BLaER1 (cell line): ENCODE measurements at regions not wholly inside any gene's neighbourhood (a gene's known extent, or its start where the extent isn't known, plus 50 kb on each side); places are given as distances from the start of the nearest gene placed in this dataset.

ENCODE experiments used
- H3K27ac ChIP-seq: shearing (Covaris generic); formaldehyde crosslinking; 2 replicates; pipeline ENCODE4 v1.8.1; 2022
- H3K27me3 ChIP-seq: shearing (Covaris generic); formaldehyde crosslinking; 2 replicates; pipeline ENCODE4 v1.8.1; 2022
- H3K36me3 ChIP-seq: shearing (Covaris generic); formaldehyde crosslinking; 2 replicates; pipeline ENCODE4 v1.8.1; 2022
- H3K4me1 ChIP-seq: shearing (Covaris generic); formaldehyde crosslinking; 2 replicates; pipeline ENCODE4 v1.8.1; 2022
- H3K4me2 ChIP-seq: shearing (Covaris generic); formaldehyde crosslinking; 2 replicates; pipeline ENCODE4 v1.8.1; 2022
- H3K4me3 ChIP-seq: shearing (Covaris generic); formaldehyde crosslinking; 2 replicates; pipeline ENCODE4 v1.8.1; 2022
- H3K9ac ChIP-seq: shearing (Covaris generic); formaldehyde crosslinking; 2 replicates; pipeline ENCODE4 v1.8.1; 2022
- H3K9me3 ChIP-seq: shearing (Covaris generic); formaldehyde crosslinking; 2 replicates; pipeline ENCODE4 v1.8.1; 2022
- H4K20me1 ChIP-seq: shearing (Covaris generic); formaldehyde crosslinking; 2 replicates; pipeline ENCODE4 v1.8.1; 2022
- Cebpa-rat ChIP-seq: shearing (Covaris generic); IDR thresholded peaks from 2 replicates; pipeline ENCODE4 v1.8.1; 2022

DNA sequence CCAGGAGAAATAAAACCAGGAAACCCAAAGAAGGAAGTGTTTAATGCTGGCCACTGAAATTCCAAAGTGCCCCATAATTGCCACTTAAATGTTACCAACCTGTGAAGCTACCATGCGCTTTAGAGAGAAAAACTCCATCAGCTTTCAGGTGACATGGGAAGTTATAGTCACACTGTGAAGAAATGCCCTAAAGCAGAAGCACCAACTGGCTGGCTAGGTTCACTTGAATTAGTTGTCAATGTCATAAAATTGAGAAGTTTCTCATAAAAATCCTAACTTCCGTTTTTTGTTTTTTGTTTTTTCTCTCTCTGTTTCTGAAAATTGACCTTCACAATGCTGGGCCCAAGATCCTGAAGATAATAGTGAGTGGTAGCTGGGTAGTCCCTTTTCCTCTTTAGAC is 167.9 kb upstream of the CTNNB1 start:
- no peaks in the 10 kb centered on the region for H3K27me3 ChIP-seq
- H4K20me1 ChIP-seq, result no peaks in the 10 kb centered on the region
- H3K36me3 ChIP-seq, result no peaks in the 10 kb centered on the region
- H3K27ac ChIP-seq, result no peak overlapping the region
- H3K9me3 ChIP-seq, result no peaks in the 10 kb centered on the region
- no peak overlapping the region for H3K4me3 ChIP-seq
- H3K4me1 ChIP-seq, result peaks cover 8% of the 10 kb centered on the region
- no peak overlapping the region for H3K4me2 ChIP-seq
- no peak for TF ChIP-seq Cebpa-rat
- no peak overlapping the region for H3K9ac ChIP-seq

DNA sequence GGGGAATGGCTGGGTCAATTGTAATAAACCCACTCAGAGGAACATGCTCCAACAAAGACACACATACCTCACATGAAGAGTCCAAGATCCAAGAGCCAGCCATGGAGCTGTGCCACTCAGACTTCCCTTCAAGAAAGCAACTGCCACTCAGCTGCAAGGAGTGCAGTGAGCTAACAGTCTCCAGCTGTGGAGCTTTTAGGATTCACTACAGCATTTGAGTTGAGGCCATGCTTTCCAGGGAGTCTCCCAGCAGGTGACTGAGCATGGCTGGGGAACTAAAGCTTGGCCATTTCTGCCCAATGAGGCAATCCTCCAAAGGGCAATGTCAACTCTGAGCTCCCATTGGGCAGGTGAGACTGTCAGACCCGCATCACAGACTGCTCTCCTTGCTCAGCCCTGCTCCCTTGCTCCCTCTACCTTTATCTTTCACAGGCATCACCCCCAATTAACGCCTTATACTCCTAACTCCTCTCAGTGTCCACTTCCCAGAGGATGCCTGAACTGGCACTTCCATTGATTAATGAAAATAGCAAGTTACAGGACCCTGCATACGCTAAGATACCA is 165.3 kb upstream of the CTNNB1 start:
- no peaks in the 10 kb centered on the region for H3K27me3 ChIP-seq
- H3K27ac ChIP-seq, result no peak overlapping the region
- no peaks in the 10 kb centered on the region for H4K20me1 ChIP-seq
- no peak overlapping the region for H3K4me3 ChIP-seq
- no peak for TF ChIP-seq Cebpa-rat
- no peaks in the 10 kb centered on the region for H3K36me3 ChIP-seq
- no peaks in the 10 kb centered on the region for H3K9me3 ChIP-seq
- no peak overlapping the region for H3K9ac ChIP-seq
- no peak overlapping the region for H3K4me2 ChIP-seq
- peaks cover 8% of the 10 kb centered on the region for H3K4me1 ChIP-seq

DNA sequence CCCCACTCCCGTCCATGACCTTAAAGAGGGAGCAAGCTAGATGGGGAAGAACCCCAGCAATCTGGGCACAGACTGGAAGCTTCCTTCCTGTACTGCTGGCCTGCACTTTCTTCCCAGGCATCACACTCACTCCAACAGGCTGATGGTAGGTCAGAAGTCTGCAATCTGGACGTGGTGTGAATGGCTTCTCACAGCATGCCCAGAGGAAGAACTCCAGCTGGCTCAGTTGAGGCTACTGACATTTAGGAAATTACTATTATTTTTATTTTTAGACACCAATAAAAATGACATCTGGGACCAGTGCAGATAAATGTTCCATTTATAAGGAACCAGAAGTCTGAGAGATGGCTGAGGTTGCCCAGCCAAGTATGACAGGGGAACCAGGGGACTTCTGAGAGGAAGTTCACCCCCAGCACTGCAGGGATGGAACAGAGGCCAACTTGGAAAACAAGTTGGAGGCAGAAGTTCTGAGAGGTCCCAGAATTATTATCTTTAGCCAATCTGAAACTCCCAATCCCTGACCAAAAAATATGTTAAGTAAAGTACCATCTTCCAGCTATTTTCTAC is 163.8 kb upstream of the CTNNB1 start:
- peak overlapping the region; percentile 39 for H3K4me2 ChIP-seq
- no peak overlapping the region for H3K4me3 ChIP-seq
- no peaks in the 10 kb centered on the region for H3K36me3 ChIP-seq
- H3K9me3 ChIP-seq, result no peaks in the 10 kb centered on the region
- peaks cover 8% of the 10 kb centered on the region for H3K4me1 ChIP-seq
- no peak overlapping the region for H3K27ac ChIP-seq
- no peaks in the 10 kb centered on the region for H3K27me3 ChIP-seq
- TF ChIP-seq Cebpa-rat, result no peak
- no peaks in the 10 kb centered on the region for H4K20me1 ChIP-seq
- H3K9ac ChIP-seq, result no peak overlapping the region

DNA sequence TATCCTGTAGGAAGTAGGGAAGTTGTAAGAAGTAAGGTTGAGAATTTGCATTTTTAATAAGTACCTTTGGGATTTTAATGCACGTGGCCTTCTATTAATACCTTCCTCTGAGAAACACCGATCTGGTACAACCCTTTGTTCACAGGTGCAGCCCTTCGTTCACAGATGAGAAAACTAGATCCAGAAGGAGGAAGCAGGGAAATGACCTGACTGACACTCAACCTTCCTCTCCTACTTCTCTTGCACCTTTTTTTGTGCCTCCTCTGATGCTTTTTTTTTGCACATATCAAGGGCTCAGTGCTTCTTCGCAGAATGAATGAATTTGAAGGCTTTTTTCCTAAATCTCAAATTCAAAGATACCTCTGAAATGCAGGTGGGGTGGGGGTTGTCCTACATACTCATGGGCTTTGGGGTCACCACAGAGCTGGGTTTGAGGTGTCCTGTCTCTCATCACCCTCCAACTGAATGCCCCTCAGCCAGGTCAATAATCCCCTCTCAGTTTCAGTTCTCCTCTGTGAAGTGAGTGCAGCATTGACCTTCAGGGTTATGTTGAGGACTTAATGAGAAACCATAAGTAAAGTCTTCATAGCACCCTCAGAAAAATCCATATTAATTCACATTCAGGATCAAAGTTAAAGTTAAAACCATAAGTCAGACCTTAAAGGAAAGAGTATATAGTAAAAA is 161.5 kb upstream of the CTNNB1 start:
- H3K27me3 ChIP-seq, result no peaks in the 10 kb centered on the region
- H3K9ac ChIP-seq, result no peak overlapping the region
- no peak overlapping the region for H3K27ac ChIP-seq
- H3K4me3 ChIP-seq, result no peak overlapping the region
- no peaks in the 10 kb centered on the region for H3K9me3 ChIP-seq
- no peak overlapping the region for H3K4me2 ChIP-seq
- no peak for TF ChIP-seq Cebpa-rat
- no peaks in the 10 kb centered on the region for H3K36me3 ChIP-seq
- H4K20me1 ChIP-seq, result no peaks in the 10 kb centered on the region
- H3K4me1 ChIP-seq, result peaks cover 8% of the 10 kb centered on the region

DNA sequence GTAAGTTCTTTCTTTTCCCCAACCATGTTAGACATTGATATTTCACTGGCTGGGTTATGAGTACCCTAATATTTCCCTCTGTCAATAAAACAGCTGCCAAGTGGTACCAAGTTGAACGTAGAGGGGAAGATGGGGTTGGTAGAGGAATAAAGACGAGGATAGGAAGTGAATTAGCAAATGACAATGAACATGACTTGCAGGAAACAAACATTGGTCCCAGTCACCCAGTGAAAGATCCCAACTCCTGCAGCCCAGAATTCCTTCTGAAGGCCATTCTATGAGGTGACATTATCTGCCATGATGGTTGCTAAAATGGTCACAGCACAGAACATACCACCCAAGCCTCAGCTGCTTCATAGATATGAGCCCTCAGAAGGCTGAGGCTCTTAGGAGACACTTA is 159.0 kb upstream of the CTNNB1 start:
- H3K4me2 ChIP-seq, result no peak overlapping the region
- H3K4me3 ChIP-seq, result no peak overlapping the region

DNA sequence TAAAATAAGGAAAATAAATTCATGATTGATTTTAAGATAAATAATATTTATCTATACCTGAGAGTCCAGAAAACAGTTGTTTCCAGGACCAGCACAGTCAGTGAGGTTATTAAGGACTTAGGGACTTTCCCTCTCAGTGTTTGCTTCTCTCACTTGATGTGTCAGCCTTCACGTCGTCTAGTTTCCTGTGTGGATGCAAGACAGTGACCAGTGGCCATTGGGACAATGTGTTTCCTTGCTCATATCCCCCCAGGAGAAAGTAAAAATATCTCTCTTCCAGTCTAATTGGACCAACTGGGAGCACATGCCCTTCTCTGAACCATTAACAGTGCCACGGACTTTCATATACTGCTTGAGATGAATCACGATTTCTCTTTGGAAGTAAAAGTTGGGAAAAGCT is 157.8 kb upstream of the CTNNB1 start:
- H3K4me2 ChIP-seq, result no peak overlapping the region

More for the DNA sequence above, 159.0 kb upstream of the CTNNB1 start:
- Histone ChIP-seq H3K9me3 (no peaks in the 10 kb centered on the region), H3K36me3 (no peaks in the 10 kb centered on the region), H3K27ac (no peak overlapping the region), H3K4me1 (peaks cover 7% of the 10 kb centered on the region), H3K9ac (no peak overlapping the region), H3K27me3 (no peaks in the 10 kb centered on the region), H4K20me1 (no peaks in the 10 kb centered on the region)
- no peak for TF ChIP-seq Cebpa-rat

DNA sequence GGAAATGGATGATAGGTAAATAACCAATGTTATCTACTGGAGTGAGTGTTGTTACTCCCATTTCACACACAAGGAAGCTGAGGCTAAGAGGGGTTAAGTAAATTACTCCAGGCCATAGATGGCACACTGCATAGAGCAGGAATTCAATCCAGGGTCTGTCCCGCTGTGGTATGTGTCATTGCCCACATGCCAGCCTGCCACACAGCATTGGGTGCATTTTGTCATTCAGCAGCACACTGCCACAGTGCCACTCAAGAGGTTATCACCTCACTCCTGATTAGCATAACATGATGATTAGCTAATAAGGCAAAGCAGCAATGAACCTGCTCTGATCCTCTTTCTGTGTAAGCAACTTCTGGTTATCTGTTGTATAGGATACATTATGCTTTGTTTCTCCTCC is 157.4 kb upstream of the CTNNB1 start:
- Histone ChIP-seq H4K20me1 (no peaks in the 10 kb centered on the region), H3K36me3 (no peaks in the 10 kb centered on the region), H3K4me2 (no peak overlapping the region), H3K4me3 (no peak overlapping the region), H3K4me1 (no peaks in the 10 kb centered on the region), H3K9ac (no peak overlapping the region), H3K27ac (no peak overlapping the region), H3K9me3 (0 out of 2 replicates have a peak, but pooled peaks cover 2% of the 10 kb centered on the region), H3K27me3 (no peaks in the 10 kb centered on the region; the same call in 1 of the 2 replicates)
- no peak for TF ChIP-seq Cebpa-rat

More for the DNA sequence above, 157.8 kb upstream of the CTNNB1 start:
- Histone ChIP-seq H3K27me3 (no peaks in the 10 kb centered on the region; the same call in 1 of the 2 replicates), H3K9ac (no peak overlapping the region), H3K27ac (no peak overlapping the region), H3K4me1 (no peaks in the 10 kb centered on the region), H3K4me3 (no peak overlapping the region), H3K36me3 (no peaks in the 10 kb centered on the region), H3K9me3 (no peaks in the 10 kb centered on the region), H4K20me1 (no peaks in the 10 kb centered on the region)
- TF ChIP-seq Cebpa-rat, result no peak

DNA sequence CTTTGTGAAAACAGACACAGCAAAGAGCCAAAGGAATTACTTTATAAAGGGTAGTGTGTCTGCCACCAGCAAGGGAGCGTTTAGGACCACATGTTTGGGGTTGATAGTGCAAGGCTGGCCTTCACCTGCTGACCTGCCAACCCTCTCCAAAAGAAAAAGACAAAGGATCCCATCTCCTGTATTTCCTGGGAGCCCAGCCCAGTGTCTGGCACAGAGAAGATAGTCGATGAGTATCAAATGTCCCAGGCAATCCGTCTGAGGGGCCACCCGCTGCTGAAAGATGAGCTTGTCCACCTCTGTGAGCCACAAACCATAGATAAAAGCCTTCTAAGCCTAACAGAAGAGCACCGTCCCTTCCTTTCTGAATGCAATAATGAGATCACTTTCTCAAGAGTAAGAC is 154.8 kb upstream of the CTNNB1 start:
- Histone ChIP-seq H4K20me1 (no peaks in the 10 kb centered on the region), H3K27ac (no peak overlapping the region), H3K9ac (no peak overlapping the region), H3K27me3 (no peaks in the 10 kb centered on the region; the same call in 1 of the 2 replicates), H3K36me3 (no peaks in the 10 kb centered on the region), H3K9me3 (peaks cover 5% of the 10 kb centered on the region; the same call in 1 of the 2 replicates), H3K4me3 (no peak overlapping the region), H3K4me2 (no peak overlapping the region), H3K4me1 (no peaks in the 10 kb centered on the region)
- TF ChIP-seq Cebpa-rat, result no peak

DNA sequence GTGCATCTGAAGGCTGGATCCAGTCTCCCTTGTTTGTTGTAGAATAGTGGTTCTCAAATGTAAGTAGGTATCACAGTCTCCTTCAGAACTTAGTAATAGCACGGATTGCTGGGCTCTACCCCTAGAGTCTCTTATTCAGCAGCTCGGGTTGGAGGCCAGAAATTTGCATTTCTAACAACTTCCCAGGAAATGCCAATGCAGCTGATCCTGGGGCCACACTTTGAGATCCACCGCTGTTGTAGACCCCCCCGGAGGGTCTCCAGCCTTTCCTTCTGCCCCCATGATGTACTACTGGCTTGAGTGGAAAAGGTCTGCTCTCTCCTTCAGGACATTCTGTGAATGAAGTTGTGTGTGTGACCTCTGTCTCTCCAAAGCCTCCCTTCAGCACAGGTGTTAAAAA is 153.8 kb upstream of the CTNNB1 start:
- no peak overlapping the region for H3K4me2 ChIP-seq
- peaks cover 5% of the 10 kb centered on the region; the same call in 1 of the 2 replicates for H3K9me3 ChIP-seq
- no peak overlapping the region for H3K4me3 ChIP-seq
- no peaks in the 10 kb centered on the region; the same call in 1 of the 2 replicates for H3K27me3 ChIP-seq
- H3K36me3 ChIP-seq, result no peaks in the 10 kb centered on the region
- no peaks in the 10 kb centered on the region for H4K20me1 ChIP-seq
- no peak overlapping the region for H3K27ac ChIP-seq
- H3K4me1 ChIP-seq, result no peaks in the 10 kb centered on the region
- H3K9ac ChIP-seq, result no peak overlapping the region
- TF ChIP-seq Cebpa-rat, result no peak

DNA sequence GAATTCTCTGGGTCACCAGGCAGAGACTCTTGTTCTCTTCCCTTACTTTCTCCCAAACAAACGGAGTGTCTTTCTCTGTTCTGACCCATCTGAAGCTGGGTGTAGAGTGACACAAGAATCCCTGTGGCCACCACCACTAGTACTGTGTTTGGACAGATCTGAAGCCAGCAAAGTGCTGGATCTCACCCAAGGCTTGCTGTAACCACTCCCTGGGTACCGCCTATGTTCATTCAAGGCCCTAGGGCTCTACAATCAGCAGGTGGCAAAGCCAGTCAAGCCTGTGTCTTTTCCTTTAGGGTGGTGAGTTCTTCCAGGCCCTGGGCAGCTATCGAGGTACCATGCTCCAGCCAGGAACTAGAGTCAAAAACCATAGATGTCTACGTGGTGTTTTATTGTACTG is 149.2 kb upstream of the CTNNB1 start:
- Histone ChIP-seq H3K9me3 (peaks cover 5% of the 10 kb centered on the region; the same call in 1 of the 2 replicates), H4K20me1 (no peaks in the 10 kb centered on the region), H3K27ac (no peak overlapping the region), H3K27me3 (no peaks in the 10 kb centered on the region; the same call in 1 of the 2 replicates), H3K4me3 (no peak overlapping the region), H3K9ac (no peak overlapping the region), H3K36me3 (no peaks in the 10 kb centered on the region), H3K4me1 (no peaks in the 10 kb centered on the region), H3K4me2 (no peak overlapping the region)
- no peak for TF ChIP-seq Cebpa-rat
